H1 (cell line): ENCODE measurements at regions not wholly inside any gene's neighbourhood (a gene's known extent, or its start where the extent isn't known, plus 50 kb on each side); places are given as distances from the start of the nearest gene placed in this dataset.

ENCODE experiments used
- GABPA ChIP-seq: IDR thresholded peaks from 2 replicates; pipeline ENCODE4 v1.6.1; 2011; ENCODE audit warnings: mild to moderate bottlenecking, low read length, moderate library complexity, borderline replicate concordance; ENCODE audit not compliant: insufficient read depth
- SIX5 ChIP-seq: IDR thresholded peaks from 2 replicates; pipeline ENCODE4 v1.6.1; 2011; ENCODE audit warnings: mild to moderate bottlenecking, low read depth, low read length
- TF ChIP-seq, protein P1 (sequence below): IDR thresholded peaks from 2 replicates; pipeline ENCODE4 v1.6.1; 2012; ENCODE audit warnings: low read length, inconsistent platforms

DNA sequence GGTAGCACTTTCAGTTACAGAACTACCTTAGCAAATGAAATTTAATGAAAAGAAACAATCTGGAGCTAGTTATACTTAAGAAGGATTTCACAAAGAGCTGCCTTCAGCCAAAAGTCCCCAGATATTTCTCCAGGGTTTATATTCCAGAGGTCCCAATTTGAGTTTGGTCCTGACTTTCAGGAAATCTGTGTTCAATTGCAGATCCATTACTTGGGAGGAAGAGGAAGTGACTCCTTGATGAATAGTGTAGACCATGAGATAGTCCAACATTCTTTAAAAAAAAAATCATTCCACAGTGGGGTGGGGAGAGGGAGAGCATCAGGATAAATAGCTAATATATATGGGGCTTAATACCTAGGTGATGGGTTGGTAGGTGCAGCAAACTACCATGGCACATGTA lies 117.6 kb upstream of the ARHGAP20 start (continued):
- TF ChIP-seq, protein P1, sequence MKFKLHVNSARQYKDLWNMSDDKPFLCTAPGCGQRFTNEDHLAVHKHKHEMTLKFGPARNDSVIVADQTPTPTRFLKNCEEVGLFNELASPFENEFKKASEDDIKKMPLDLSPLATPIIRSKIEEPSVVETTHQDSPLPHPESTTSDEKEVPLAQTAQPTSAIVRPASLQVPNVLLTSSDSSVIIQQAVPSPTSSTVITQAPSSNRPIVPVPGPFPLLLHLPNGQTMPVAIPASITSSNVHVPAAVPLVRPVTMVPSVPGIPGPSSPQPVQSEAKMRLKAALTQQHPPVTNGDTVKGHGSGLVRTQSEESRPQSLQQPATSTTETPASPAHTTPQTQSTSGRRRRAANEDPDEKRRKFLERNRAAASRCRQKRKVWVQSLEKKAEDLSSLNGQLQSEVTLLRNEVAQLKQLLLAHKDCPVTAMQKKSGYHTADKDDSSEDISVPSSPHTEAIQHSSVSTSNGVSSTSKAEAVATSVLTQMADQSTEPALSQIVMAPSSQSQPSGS = no peak
- TF ChIP-seq GABPA (no peak), SIX5 (no peak)
